Activated CD4-positive, alpha-beta T cell treated with anti-CD3 and anti-CD28 coated beads, Interleukin-10, Interleukin-2, amounts not matched to agents 100 ng/mL and 50 ng/mL, durations not matched to agents 16 hours and 8 hours (primary cell): ENCODE measurements at regions not wholly inside any gene's neighbourhood (a gene's known extent, or its start where the extent isn't known, plus 50 kb on each side); places are given as distances from the start of the nearest gene placed in this dataset.
A peak's percentile ranks its signal among the peaks of the same experiment; 100 is the strongest.

ENCODE experiments used
- DNase-seq: peaks from one replicate; pipeline ENCODE4 v3.0.0-alpha.2; 2020

GRCh38 chr5:57332361-57332760 is 150.2 kb downstream of the ACTBL2 start:
- no peak for DNase-seq

- DNase-seq = peak; percentile 16
Observed at GRCh38 chr5:57327561-57328367, 153.9 kb downstream of the GPBP1 start.

GRCh38 chr5:57325678-57326397 is 152.0 kb downstream of the GPBP1 start:
- no peak for DNase-seq

GRCh38 chr5:57324861-57325260 is 151.0 kb downstream of the GPBP1 start:
- no peak for DNase-seq

- DNase-seq = peak; percentile 3
Observed at GRCh38 chr5:57324181-57324580, 150.3 kb downstream of the GPBP1 start.

GRCh38 chr5:57320582-57320981 is 146.7 kb downstream of the GPBP1 start:
- no peak for DNase-seq

GRCh38 chr5:57319628-57320027 is 145.8 kb downstream of the GPBP1 start:
- DNase-seq = no peak

GRCh38 chr5:57318251-57318650 is 144.4 kb downstream of the GPBP1 start:
- DNase-seq = no peak

- DNase-seq = no peak
Observed at GRCh38 chr5:57317341-57317740, 143.5 kb downstream of the GPBP1 start.

GRCh38 chr5:57316798-57317327 is 143.0 kb downstream of the GPBP1 start:
- peak; percentile 13 for DNase-seq

GRCh38 chr5:57315941-57316340 is 142.1 kb downstream of the GPBP1 start:
- DNase-seq = no peak
